NCI-H82 treated with DMSO at 0.1 percent for 48 hours (cell line): ENCODE measurements at regions not wholly inside any gene's neighbourhood (a gene's known extent, or its start where the extent isn't known, plus 50 kb on each side); places are given as distances from the start of the nearest gene placed in this dataset.

Experiments used
- DNase-seq: peaks from one replicate; lab custom pipeline; 2025; ENCODE audit not compliant: unreplicated experiment; lab: John Stamatoyannopoulos, UW

DNA sequence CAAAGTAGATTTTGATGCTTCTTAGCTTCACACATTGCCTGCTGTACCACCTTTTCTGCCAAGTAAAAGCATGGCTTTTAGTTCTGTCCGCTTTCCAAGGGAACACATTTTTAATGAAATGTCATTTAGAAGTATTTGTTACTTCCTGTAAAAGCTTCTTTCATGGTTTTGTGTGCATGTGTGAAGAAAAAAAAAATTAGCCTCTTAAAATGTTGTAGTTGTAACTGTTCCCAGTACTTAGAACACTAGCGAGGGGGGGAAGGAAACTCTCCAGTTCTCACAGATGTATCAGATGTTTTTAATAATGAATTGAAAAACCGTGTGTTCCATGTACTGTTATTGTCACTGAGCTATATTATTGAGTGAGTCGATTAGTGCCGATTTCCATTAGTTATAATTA is 568.3 kb upstream of the ADGRL2 start:
- DNase-seq = no peak

DNA sequence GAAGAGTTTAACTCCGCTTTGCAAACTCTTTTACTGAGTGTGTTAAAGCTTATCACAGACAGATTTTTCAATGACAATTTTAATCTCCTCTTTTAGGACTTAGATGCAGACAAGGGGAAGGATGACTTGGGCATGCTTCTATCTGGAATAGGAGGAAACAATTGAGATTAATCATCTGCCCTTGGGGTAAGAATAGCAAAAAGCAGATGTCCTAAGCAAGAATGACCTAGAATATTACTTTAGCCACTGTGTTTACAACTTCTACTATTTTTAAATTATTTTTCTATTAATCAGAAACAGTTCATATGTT is 569.0 kb upstream of the ADGRL2 start:
- DNase-seq = no peak

DNA sequence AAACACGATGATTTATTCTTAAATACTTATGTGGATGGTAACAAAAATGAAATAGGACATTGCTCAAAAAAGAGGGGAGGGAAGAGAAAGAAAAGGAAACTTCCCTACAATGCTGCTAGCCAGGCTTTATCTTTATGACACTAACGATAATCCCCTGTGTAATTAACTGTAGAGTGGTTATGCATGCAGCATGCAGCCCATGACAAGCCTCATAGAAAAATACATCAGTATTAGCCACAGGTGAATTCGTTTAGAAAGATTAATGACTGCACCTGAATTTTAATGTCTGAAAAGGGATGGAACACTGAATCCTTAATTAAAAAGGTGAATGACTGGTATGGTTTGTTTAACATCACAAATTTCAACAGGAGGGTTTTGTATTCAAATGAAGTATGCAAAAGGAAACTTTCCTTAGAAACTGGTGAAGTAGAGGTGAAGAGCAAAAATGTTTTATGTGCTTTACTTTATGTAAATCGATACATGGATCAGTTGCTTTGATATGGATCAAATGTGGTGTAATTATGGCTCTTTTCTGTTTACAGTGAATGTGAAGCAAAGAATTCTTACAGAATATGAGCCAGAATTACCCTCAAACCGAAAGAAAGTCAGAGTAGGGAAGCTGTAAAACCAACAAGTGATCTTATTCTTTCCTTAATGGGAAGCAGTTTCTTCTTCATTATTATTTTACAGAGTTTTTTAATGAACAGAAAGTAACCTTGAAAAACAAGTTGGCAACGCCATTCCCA is 569.6 kb upstream of the ADGRL2 start:
- no peak for DNase-seq

DNA sequence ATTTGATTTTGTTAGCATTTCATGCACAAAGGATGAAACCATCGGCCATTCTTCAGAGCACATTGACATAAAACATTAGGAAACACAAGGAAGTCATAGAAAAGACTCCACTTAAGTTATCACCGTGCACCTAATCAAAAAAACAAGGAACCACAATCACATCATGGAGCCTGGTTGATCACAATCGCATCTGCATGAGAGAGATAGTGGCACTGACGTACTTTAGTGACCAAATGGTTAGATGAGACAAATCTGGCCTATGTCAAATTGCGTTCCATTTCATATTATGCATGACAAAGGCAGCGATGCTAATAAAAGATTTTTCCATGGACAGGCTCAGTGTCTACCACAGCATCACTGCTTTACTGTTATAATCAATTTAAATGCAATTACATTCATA is 571.8 kb upstream of the ADGRL2 start:
- no peak for DNase-seq

DNA sequence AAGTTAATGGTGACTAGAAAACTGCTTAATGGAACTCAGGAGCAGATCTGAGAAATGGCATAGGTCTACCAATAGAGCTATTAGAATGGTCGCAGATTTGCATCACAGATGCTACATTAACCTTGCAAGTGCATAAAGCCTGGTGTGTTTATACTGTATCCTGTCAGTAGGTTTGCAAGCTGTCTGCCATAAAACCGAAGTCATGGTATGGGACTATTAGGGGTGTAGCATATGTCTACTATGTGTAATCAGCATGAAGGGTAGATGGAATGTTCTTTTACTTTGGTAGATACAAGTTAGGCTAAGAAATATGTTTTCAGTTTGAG is 574.2 kb upstream of the ADGRL2 start:
- DNase-seq = no peak

DNA sequence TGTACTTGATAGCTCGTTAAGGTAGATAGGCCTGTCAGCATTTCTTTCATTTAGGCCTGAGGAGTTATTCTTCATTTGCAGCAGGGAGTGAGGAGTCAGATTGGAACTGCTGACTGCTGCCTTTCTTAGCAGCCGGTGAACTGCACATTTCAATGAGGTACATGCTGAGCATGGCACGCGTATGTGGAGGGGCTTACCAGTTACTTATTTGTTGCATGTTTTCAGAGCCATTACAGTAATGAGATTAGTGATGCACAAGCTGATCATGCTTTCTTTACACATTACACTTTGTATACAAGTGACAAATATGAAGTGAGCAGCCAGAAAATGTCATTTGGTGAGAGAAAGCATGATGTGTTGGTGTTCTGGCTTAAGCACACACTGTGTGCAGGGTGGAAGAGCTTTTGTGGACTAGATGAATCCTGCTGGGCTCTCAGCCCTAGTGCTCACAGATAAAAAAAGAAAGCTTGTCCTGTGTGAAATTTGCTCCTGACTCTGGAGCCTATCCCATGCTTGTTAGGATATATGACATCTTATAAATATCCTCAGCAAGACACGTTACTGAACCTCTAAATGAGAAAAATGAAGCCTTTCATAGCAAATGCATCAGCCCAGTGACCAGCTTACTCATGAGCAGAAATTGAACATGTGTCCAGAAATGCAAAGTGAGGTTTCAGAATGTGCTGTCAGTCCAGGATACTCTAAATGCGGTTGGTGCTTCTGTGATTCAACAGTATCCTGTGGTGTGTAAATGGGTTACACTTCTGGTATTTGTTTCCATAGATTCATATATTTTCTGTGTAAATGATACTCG is 574.7 kb upstream of the ADGRL2 start:
- no peak for DNase-seq

DNA sequence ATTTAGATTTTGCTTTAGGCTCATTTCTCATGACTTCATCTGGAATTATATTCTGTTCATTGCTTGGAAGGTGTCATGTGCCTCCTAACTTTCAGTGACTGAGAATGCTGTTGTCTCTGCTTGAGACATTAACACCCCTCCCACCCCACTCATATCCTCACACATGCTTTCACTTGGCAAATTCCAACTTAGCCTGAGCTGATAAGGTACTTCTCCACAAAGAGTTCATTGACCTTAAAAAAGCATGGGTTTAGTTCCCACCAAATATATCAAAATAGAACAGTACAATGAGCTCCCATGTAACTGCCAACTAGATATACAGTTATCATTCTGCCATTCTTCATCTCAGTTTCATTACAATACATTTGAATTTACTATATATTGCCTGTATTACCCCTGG is 576.5 kb upstream of the ADGRL2 start:
- no peak for DNase-seq

DNA sequence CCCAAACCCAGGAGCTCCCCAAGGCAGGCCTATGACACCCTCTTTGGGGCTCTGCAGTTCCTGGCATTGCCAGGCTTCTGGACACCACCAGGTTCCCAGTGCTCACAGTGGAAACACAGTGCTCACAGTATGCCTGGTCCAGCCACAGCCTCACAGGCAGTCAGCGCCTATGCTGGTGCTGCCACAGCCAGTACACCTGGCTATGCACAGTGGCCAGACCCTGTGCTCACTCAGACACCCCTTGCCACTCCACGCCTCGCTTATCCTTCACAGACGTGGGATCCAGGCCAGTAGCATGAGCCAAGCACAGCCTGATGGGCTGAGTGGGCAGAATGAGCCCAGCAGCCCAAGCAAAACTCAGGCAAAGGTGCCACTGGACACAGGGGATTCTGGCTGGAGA is 579.2 kb upstream of the ADGRL2 start:
- DNase-seq = no peak

DNA sequence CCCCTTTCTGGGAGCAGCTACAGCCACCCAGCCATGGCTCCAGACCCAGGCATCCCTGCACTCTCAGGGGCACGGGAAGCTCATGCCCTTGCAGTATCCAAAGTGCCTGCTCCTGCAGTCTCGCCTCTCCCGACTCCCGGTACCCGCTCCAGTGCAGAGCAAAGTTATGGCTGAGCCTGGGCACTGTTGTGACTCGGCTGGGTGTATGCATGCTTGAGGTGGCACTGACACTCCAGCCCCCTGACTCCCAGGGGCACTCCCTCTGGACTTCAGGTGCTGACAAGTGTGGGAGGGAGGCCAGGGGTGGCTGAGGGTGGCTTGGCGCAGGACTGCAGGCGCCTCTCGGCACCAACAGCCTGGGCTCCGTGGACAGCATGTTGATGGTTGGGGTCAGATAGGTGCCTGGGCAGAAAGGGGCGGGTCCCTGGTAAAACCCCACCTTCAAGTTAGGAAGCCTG is 580.1 kb upstream of the ADGRL2 start:
- no peak for DNase-seq

DNA sequence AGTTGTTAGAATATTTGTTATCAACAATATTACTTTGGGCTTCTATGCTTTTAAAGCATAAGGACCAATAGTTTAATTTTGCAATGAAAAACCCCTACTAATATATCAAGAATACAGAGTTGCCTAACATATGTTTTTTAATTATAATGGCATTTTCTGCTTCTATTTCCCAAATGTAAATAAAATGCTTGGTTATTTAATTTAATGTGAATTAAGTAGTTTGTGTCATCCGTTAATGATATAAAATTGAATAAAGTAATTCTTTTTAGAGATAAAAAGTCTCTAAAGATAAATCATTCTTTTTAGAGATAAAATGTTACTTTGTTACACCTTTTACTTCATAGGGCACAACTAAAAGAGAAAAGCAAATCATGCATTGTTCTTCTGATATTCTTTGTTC is 583.7 kb upstream of the ADGRL2 start:
- DNase-seq = no peak

DNA sequence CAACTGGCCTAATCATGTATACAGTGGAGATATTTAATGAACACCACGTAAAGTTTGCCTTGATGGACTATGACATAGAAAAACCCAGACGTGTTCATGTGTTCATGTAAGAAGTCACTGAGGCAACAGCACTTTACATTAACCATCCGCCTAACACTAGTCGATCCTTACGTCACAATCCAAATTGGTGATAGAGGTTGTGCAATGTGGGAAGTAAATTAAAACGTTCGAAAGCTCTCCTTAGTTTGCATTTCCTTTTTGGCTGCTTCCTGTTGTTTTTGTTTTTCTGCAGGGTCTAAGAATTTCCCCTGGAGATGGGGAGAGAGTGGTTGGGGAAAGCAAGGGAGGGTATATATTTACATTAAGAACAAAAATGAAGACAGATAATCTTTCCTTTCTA is 587.5 kb upstream of the ADGRL2 start:
- no peak for DNase-seq

DNA sequence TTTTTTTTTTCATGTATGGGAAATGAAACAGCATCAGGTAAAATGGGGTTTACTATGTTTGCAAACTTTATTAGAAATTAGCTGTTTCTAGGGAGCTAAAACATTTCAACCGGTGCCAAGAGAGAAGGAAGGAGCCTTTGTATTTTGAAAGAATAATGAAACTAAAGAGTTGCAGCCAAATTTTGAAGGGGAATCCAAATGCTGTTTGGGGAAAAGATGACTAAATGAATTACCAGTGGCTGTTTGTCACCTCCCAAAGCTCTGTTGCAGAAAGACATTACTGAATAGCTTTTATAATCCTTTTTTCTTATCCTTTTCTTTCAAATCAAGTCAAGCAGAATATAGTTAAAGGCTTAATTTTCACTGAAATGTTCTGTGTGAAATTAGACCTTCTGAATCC is 591.3 kb upstream of the ADGRL2 start:
- DNase-seq = no peak

DNA sequence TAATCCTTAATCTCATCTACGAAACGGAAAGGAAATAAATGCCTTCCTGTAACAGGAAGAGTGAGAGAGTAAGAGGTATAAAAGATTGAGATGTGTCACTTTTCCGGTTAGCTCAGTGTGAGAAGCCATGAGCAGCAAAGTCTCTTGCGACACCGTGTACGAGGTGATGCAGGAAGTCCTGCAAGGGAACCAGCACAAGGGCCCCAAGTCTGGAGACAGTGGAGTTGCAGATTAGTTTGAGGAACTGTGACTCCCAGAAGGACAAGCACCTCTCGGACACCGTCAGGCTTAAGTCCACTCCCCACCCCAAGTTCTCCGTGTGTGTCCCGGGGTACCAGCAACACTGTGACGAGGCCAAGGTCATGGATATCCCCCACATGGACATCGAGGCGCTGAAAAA is 592.3 kb upstream of the ADGRL2 start:
- DNase-seq = no peak

DNA sequence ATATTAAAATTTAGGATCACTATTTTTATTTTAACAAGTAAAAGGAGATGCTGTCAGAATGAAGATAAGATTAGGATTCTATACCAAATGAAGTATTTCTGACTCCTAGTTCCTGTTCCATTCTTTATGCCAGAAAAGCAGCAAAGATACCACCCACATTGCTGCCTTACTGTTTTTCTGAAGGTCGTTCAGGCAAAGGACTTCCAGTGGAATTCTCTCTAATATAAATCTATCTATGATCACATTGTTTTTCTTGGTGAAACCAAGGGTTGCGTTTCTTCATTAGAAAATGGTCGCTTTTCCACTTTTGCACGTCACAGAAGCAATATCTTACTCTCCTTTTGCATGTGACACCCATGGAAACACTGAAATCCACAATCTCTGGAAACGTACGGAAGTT is 594.8 kb upstream of the ADGRL2 start:
- no peak for DNase-seq

DNA sequence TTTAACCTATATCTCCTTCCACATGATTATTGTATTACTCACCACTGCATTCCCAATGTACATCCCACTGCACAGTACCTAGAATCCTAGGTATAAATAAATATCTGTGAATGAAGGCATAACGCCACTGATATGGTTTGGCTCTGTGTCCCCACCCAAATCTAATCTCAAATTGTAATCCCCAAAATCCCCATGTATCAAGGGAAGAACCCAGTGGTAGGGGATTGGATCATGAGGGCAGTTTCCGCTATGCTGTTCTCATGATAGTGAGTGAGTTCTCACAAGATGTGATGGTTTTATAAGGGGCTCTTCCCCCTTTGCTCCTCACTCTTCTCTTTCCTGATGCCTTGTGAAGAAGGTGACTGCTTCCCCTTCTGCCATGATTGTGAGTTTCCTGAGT is 599.0 kb upstream of the ADGRL2 start:
- no peak for DNase-seq

DNA sequence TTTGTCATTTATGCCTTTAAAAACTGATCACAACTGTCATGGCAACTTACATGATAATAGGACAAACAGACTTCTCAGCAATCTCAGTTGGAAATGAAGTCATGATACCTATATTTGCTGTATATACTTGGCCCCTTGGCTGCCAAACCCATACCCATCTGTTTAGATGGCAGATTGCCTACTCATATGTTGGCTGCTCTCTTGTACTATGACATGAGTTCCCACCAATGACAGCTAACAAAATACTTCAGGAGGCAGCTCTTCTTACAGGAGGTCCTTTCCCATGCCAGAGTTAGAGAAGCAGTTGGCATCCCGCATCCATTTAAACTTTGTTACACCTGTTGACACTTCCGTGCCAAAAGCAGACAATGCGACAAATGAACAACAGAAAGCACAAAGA is 603.1 kb upstream of the ADGRL2 start:
- DNase-seq = no peak

DNA sequence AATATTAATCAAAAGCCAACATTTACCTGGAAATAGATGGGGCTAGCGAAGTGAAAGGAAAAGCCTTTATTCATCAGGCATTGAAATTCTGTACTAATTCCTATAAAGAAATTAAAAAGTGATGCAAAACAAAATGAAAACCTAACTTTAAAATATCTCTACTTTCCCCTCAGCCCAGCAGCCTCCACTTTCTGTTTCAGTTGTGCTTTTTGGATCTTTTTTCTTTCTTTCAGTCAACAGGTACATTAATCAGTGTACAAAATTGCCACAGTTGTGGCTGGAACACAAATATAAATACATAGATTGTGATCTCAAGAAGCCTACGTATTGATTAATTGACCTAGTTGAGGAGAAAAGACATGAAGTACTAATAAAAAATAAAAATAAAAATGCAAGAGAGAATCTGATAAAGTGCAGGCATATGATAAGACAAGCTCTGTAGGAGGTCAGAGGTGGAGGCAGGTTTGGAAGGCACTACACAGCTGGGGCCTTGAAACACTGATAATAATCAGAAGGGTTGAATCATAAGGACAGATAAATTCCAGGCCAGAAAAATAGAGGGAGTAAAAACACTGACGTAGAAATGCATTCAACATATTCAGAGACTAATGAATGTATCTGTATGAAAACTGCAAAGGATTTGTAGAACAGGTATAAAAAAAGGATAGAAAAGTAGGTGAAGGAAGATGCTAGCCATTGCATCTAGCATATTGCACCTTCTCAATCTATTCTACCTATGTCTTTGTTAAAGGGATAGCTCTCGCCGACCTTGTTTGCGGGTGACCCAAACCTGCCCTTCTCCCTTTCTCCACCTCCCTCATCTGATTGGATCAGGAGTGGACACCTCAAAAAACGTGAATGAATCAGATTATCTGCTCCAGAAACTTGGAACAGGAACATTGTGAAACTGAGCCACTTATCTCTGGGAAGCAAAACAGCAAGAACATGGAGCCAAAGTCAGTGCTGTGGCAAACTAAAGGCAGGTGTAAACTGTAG is 607.8 kb upstream of the ADGRL2 start:
- DNase-seq = no peak

DNA sequence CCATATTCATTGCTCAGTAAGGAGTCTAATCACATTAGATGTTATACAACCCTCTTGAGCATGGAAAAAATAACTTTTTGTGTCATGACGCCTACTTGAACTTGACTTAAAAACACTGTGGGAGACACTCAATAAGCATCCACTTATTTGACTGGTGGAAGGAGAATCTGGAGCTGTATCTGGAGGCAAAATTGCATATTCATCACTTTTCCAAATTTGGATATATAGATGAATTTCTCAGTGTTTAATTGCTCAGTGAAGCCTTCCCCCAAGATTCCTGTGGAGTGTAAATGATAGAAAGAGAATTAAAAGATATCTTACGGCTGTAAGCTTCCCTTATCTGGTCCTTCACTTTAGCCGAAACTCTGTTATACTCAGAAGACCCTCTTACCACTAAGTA is 610.7 kb upstream of the ADGRL2 start:
- DNase-seq = no peak

DNA sequence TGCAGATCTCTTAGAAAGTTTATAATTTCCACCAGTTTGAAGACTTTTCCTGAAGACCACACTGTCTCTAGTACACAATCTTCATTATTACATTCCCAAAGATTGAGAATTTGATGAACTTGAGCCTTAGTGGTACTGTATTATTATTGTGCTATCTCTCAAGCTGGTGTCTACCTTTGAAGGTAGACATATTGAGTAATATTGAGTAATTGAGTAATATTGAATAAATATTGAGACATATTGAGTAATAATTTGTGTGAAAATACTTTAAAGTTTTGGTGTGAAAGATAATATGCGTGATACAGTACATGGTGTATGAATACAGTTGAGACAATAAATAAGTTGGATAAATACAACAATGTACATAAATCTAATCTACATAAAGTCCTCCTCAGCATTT is 613.1 kb upstream of the ADGRL2 start:
- DNase-seq = no peak

DNA sequence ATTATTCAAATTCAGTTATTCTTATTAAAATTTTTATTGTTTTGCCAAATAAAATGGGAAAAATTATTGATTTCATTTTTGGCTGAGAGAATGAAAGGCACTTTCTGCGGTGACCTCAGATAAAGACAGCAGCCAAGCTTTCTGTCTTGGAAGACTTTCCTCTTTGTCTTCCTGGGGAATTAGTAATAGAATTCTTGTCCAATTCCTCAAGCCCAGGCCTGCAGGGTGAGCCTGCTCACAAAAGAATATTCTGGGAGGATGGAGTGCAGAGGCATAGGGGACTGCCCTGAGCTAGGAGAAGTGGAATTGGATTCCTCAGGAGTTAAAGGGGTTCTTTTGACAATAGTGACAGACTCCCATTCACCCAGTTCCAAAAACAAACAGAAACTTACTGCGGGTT is 614.5 kb upstream of the ADGRL2 start:
- DNase-seq = no peak

DNA sequence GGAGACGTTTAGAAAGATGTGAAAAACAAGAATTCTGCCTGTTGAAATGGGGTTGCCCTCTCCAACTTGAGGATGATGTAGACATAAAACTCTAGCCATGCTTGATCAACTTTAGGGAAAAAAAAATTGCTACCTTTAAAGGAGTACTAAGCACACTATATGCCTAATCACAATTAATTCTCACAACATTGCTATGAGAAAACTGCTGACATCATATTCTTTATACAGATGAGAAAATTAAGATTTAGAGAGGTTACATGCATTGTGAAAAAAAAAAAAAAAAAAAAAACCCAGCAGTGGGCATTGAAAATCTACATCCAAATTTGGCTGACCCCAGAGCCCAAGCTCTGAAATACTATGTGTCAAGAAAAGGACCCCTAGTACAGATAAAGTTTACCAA is 617.2 kb upstream of the ADGRL2 start:
- DNase-seq = no peak

DNA sequence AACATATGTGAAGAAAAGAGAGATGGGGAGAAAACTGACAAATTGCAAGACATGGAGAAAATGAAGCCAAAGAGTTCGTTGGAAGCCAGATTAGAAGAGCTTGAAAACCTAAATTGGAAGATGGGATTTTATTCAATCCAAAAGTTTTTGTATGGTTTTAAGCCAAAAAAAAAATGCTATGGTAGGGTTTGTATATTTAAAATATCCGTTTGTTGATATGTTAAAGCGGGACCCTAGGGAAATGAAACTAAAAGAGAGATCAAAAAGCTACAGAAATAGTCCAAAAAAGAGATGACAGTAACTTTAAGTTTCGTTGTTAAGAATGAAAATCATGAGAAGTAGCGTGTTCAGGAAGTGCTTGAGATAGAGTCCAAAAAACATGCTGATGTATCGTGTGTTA is 617.7 kb upstream of the ADGRL2 start:
- DNase-seq = no peak
